ENCODE measurements at regions not wholly inside any gene's neighbourhood (a gene's known extent, or its start where the extent isn't known, plus 50 kb on each side); places are given as distances from the start of the nearest gene placed in this dataset.
"Not testable (repeated sequence)": the region's sequence is repeated elsewhere in the genome, so short reads cannot be mapped to it uniquely, and the experiment has no call there.

DNA sequence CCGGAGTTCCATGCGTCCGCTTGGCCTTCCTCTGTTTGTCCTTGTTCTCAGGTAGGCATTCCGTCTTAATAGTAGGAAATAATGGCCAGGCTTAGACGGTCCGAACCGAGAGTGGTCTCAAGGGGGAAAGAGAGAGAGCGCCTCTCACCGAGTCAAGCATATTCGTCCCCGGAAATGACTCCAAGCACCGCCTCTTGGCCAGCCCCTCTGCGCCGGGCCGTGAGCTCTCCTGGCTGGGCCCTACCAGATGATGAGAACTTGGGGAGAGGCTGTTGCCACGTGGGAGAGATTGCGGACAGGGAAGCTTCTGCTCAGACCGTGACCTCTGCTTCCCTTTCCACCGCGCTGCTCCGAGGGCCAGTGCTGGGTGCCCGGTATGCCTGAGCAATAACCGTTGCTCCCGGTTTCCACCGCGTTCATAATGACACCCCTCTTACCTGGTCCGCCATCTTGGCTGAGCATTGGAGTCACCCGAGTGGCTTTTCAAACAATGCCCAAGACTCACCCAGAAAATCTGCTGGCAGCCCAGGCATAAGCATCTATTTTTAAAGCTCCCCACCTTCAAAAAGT is 251.1 kb upstream of the SHH start:
- no peak for DNase-seq (ENCODE audit: low read depth)

DNA sequence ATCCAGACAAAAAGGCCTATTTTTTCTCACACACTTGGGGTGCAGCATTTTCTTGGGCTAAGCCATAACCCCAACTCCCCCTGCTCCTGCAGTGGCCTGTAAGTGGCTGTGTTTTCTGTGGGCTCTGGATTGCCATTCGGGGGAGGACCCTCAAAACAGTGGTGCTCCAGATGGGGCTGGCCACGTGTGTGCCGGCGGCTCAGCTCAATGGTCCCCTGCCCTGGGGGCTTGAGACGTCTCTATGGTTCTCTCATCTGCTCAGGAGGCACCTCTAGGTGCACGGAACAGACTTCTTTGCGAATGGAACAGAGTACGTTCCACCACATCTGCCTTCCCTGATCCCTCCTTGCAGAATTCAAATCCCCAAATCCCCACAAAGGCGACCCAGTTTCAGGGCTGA is 250.0 kb upstream of the SHH start:
- no peak for DNase-seq (ENCODE audit: low read depth)

DNA sequence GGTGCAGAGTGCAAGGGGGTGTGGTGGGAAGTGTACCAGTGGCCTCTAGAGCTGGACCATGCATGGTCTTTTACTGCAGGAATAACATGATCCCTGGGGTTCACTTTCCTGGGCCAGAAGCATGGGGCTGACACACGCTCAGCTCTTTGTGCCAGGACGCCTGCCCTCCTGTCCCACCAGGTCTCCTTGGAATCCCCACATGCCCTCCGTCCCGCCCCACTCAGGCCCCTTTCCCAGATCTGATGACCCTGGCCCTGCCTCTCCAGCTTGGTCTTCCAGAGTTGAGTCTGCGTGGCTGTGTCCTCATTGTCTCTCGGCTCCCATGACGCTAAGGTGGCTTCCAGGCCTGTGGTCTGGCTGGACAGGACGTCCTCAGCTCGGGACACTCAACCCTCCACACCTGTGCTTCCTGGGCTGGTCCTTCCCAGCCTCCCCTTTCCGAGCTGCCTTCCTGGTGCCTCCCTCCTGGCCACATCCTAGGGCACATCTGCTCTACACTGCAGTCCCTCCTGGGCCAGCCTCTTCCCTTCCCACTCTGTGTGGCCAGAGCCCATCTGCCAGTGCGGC is 249.5 kb upstream of the SHH start:
- no peak for DNase-seq (ENCODE audit: low read depth)

DNA sequence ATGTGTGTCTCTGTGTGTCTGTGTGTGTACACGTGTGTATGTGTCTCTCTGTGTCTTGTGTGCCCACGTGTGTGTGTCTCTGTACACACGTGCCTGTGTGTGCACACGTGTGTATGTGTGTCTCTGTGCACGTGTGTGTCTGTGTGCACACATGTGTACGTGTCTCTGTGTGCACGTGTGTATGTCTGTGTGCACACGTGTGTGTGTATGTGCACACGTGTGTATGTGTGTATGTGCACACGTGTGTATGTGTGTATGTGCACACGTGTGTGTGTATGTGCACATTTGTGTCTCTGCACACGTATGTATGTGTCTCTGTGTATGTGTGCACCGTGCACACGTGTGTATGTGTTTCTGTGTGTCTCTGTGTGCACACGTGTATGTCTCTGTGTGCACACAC is 248.7 kb upstream of the SHH start:
- no peak for DNase-seq (ENCODE audit: low read depth)

DNA sequence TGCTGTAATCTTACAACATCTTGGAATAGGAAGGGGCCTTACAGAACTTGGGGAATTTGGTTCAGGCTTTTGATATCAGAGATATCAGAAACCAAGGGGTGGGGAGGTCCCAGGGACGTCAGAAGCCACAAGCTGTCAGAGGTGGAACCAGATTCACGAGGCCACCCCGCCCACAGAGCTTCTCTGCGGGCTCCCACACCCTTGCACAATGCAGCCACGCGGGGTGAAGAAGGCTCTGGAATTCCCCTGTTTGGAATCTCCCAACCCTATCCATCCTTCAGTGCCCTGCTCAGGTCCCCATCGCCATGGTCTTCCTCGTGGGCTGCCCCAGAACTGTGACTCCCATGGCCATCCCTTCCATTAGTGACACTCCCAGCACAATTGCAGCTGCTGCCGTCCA is 247.1 kb upstream of the SHH start:
- no peak for DNase-seq (ENCODE audit: low read depth)

DNA sequence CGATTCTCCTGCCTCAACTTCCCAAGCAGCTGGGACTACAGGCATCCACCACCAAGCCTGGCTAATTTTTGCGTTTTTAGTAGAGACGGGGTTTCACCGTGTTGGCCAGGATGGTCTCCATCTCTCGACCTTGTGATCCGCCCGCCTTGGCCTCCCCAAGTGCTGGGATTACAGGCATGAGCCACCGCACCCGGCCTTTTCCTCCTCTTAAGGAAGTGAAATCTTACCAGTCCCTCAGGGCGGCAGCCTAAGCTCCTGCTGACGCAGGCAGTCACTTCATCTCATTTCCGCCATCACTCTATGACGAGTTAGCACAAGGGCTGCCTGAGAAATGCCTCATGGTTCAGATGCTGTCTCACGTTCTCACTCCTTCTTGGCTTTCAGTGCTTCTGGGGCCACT is 246.0 kb upstream of the SHH start:
- no peak for DNase-seq (ENCODE audit: low read depth)

DNA sequence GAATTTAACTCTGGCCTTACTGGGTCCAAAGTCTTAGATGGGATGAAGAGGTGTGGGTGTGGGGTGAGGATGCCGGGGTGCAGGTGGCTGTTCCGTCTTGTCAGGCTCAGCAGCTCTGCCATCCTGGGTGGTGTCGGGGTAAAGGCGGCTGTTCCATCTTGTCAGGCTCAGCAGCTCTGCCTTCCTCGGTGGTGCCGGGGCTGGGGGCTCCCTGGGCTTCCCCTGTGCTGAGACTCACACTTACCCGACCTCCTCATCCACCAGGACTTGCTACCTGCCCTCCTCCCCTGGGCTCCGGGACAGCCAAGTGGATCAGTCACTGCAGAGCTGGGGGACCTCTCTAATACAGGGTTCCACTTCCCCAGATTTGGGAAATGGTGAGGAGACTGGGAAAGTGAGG is 244.3 kb upstream of the SHH start:
- no peak for DNase-seq (ENCODE audit: low read depth)

DNA sequence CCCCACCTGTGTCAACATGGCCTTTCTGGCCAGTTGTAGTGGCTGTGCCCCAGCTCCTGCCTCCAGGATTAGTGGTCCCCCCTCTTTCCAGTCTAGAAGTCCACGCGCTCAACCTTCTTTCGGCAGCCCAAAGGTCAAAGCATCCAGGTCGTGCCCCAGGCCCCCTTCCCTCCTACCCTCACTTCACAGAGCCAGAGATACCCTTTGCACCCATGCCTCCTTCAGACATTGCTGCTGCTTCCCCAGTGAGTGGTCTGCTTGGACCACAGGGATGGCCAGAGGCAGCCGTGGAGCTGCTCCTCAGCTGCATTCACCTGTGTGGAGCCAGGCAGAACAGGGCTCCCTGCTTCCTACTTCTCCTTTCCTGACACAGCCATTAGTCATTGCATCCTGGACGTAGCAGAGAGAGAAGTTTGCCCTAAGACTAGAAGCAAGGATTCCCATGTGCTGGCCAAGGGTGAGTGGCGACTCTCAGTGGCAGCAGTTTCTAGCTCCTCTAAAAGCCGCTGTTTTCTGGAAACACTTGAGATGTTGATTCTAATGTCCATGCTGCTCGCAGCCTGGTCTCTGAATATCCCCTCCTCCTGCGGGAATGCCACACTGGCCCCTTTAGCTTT is 243.1 kb upstream of the SHH start:
- no peak for DNase-seq (ENCODE audit: low read depth)

DNA sequence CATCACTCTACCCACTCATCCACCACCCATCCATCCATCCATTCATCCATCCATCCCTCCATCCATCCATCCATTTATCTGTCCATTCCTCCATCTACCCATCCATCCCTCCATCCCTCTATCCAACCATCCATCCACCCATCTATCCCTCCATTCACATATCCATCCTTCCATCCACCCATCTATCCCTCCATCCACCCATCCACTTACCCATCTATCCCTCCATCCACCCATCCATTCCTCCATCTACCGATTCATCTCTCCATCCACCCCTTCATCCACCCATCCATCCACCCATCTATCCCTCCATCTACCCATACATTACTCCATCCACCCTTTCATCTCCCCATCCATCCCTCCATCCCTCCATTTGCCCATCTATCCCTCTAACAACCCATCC is 239.6 kb upstream of the SHH start:
- DNase-seq (ENCODE audit: low read depth) = no peak

DNA sequence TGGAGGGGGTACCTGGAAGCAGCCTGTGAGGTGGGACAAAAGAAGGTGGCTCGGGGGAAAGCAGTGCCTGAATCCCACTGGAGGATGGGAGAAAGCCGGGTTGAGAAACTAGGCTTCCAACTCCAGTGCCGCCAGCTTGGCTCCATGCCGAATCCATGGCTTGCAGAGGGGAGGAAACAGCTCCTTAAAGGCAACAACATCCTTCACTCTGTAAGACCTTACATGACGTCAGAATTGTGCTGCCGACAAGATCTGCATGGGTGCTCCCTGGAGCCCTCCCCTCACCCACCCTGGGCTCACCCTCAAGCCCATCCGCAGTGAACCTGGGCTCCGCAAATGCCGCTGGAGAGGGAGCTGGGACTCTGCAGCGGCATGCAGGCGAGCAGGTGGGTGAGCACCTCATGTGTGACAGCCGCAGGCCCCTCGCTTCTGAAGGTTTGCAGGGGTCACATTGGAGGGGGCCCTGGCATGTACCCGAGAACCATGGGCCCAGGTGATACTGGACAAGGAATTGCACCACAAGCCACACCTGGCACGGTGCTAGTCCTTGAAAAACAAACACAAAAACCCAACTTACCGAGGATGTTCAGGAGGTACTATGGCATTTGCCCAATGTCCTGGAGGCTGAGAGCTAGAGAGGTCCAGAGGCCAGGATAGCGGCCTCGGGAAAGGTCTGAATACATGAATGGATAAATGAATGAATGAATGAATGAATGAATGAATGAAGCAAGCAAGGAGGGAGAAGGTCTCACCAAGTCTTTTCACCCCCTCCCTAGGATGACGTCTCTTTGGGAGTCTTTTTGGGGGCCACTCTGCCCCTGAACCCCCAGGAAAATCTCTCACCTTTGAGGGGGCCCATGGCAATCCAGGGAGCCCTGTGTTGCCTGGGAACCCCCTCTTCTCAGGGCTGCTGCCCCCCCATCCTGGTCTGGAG is 238.6 kb upstream of the SHH start:
- DNase-seq (ENCODE audit: low read depth) = no peak

DNA sequence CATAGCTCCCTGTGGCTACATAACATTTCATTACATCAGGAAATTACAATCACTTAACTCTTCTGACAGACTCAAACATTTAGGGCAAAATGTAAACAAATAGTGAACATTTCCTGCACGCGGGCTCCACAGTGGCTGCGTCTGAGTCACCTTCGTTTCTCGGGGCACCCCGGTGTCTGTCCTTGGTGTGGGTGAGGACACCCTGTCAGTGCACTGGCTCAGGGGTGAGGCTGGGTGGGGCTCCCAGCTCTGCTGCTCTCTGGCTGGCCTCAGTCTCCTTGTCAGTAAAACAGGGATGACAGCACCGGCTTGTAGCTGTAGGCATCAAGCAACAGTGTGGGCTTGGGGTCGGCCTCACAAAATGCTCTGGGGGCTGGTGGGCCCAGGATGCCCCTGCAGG is 237.1 kb upstream of the SHH start:
- no peak for DNase-seq (ENCODE audit: low read depth)

DNA sequence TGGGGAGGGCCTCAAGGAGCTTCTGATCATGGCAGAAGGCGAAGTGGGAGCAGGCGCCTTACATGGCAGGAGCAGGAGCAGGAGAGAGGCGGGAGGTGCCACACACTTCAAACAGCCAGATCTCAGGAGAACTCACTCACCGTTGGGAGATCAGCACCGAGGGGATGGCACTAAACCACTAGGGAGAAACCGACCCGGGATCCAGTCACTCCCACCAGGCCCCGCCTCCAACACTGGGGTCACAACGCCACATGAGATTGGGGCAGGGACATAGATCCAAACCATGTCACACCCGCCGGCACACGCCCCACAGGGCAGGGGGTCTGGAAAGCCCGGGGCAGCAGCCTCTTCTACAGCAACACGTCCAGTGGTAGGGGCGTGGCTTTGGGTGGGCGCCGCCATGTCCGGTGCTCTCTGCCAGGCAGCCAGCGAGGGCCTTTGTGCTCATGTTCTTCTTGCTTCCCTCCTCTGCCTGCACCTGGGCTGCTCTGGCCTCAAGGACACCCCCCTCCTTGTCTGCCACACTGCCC is 233.8 kb upstream of the SHH start:
- no peak for DNase-seq (ENCODE audit: low read depth)

DNA sequence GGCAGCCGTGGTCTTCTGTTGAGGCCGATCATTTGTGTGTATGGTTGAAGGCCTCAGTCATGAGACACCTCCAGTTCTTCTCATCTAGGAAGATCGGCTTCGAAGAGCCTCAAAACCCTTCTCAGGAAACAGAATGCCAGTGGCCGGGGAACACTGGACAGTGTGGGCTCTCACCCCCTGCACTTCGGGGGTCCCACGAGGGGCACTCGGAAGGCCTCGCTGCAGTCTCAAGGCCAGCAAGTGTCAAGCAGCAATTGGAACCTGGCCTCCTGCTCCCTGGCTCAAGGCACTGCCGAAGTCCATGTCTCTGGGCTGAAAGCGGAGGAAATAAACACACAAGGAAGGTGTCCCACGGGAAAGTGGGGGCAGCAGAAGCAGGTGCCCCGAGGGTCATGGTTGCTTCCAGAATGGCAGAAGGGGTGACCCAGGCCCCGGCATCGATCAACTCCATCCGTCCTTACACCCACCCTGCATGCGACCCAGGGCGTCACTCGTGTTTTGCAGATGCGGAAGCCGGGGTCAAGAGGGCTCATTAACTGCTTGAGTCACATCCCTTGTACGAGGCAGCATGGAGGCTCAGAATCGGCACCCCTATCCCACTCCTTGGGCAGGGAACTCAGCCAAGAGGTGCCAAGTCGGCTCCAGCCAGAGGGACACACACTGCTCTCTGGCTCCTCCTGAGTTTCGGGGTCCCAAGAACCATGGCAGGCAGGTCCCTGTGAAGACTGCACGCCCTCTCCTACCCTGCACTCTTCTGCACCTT is 231.3 kb upstream of the SHH start:
- DNase-seq (ENCODE audit: low read depth) = no peak

DNA sequence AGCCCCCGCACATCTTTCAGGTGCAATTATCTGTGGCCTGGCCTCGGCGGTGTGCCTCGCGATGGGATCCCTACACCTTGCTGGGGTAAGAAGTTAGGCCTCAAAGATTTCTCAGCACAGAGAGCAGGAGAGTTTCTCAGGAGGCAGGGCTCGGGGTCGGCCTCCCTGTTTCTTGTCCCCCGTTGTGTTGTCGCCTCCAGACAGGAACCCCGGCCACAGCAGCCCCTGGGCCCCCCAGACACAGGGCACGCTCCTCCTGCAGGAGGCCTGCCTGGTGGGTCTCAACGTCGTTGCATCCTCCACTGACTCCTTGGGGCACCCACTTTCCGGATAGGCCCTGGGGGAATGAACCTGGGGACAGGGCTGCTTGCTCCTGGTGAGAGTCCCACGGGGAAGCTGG is 229.1 kb upstream of the SHH start:
- DNase-seq (ENCODE audit: low read depth) = no peak

DNA sequence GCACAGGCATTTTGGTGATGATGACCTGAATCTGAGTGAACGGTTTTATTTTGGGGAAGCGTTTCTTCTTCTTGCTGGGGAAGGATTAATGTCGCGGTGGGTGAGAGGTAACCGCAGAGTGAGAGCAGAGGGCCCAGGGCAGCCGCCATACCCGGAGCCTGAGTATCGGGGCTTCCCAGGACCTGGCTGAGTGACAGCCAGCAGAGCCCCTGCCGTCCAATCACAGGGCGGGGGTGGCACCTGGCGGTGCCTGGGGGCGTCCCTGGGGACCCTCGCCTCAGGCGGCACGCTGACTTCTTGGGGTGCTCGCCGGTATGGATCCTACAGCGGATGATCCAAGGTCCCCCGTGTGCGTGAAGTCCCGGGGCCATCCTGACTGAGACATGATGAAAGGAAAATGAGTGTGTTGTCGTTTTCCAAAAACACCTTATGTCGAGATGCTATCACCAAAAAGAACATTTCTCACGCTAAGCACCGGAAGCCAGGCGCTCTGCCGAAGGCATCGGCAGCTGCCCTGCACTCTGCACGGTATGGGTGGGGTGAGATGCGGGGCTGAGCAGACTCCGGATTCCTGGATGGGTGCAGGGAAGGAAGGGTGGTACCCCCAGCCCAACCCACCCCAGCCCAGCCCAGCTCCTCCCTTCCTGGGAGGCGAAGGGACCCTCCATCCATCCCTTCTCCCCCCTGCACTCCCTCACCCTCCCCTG is 227.9 kb upstream of the SHH start:
- DNase-seq (ENCODE audit: low read depth) = no peak

DNA sequence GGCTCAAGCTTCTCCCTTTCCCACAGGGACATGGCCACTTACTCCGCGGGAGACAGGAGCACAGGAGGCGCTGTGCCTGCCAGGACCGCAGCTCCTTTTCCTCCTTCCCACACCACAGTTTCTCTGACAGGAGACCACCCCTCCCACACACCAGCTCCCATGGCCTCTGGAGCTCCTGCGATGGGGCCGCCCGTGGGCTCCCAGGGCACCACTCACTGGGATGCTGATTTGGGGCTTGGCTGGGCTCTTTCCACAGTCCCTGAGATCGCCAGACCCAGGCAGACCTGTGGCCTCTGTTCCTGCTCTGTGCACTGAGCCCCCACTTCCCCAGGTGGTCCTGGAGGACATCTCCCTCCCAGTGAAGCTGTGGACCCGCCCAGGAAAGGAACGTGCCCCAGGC is 226.9 kb upstream of the SHH start:
- no peak for DNase-seq (ENCODE audit: low read depth)

DNA sequence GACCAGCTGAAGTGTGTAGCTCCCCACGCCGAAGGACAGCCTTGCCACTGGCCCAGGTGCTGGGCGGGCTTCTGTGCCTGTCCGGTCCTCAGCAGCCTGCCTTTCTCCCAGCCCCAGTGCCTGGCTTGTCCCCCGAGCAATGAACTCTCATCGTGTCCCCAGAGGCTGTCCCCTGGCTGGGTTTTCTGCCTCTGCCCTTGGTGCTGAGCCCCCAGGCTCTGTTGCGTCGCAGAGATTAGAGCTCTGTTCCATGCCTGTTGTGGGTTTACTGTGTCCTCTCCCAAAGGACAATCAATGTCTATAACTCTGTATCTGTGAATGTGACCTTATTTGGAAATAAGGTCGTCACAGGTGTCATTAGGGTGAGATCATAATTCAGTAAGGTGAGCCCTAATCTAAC is 226.1 kb upstream of the SHH start:
- DNase-seq (ENCODE audit: low read depth) = no peak

DNA sequence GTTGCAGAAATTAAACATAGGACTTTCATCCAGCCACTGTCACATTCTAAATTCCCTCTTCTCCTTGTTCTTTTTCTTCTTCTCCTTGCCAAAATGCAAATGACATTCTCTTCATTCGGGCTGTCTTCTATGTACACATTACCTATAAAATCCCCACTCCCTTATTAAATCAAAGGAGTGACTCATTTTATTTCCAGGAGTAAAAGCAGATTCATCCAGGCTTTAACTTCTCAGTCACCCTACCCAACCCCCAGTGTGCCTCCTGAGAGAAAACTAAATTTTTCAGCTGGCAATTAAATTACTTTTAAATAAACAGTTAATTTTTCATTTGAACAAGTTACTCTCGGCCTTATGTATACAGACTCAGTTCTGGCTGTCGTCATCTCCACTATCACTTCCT is 223.9 kb upstream of the SHH start:
- no peak for DNase-seq (ENCODE audit: low read depth)

DNA sequence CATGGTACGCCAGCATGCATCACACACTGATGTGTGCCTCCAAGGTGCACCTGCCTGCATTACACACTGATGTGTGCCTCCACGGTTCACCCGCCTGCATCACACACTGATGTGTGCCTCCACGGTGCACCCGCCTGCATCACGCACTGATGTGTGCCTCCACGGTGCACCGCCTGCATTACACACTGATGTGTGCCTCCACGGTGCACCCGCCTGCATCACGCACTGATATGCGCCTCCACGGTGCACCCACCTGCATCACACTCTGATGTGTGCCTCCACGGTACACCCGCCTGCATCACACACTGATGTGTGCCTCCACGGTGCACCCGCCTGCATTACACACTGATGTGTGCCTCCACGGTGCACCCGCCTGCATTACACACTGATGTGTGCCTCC is 223.1 kb upstream of the SHH start:
- DNase-seq (ENCODE audit: low read depth) = not testable (repeated sequence)

DNA sequence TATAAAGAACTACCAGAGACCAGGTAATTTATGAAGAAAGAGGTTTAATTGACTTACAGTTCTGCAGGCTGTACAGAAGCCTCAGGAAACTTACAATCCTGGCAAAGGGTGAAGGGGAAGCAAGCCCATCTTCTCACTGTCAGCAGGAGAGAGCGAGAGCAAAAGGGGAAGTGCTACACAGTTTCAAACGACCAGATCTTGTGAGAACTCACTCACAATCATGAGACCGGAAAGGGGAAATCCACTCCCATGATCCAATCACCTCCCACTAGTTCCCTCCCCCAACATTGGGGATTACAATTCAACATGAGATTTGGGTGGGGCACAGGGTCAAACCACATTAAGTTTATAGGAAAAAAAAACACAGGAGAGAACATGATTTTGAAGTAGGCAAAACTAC is 222.1 kb upstream of the SHH start:
- DNase-seq (ENCODE audit: low read depth) = no peak

DNA sequence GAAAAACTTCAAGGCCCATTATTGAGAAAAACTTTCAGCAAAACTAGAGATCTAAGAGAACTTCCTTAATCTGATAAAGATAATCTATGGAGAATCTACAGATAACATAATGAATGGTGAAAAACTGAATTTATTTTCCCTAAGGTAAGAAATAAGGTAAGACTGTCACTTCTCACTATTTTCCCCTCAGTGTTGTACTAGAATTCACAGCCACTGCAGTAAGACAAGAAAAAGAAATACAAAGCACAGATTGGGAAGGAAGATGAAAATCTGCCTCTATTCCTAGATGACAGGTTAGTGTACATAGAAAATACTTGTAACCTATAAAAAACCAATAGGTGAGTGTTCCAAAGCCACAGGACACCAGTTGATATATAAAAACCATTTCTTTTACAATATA is 220.7 kb upstream of the SHH start:
- DNase-seq (ENCODE audit: low read depth) = no peak

Data from stimulated activated CD8-positive, alpha-beta memory T cell treated with anti-CD3 and anti-CD28 coated beads, Interleukin-12 subunit alpha, Interleukin-12 subunit beta, amount 100 ng/mL, for 1 hour (primary cell).